NB4 (cell line): ENCODE measurements at regions not wholly inside any gene's neighbourhood (a gene's known extent, or its start where the extent isn't known, plus 50 kb on each side); places are given as distances from the start of the nearest gene placed in this dataset.

Experiments used
- MYC ChIP-seq: IDR thresholded peaks from 2 replicates; pipeline ENCODE4 v1.6.1; 2011; ENCODE audit warnings: low read depth, low read length
- POLR2A ChIP-seq: IDR thresholded peaks from 2 replicates; pipeline ENCODE4 v1.6.1; 2011; ENCODE audit warnings: mild to moderate bottlenecking; ENCODE audit not compliant: insufficient read length; ENCODE audit errors: extremely low read depth
- TF ChIP-seq, protein P1 (sequence below): IDR thresholded peaks from one replicate; pipeline ENCODE4 v1.5.1; 2012; ENCODE audit warnings: low read depth, low read length
- TF ChIP-seq, protein P2 (sequence below): IDR thresholded peaks from 2 replicates; pipeline ENCODE4 v1.6.1; 2011; ENCODE audit warnings: low read depth, low read length

DNA sequence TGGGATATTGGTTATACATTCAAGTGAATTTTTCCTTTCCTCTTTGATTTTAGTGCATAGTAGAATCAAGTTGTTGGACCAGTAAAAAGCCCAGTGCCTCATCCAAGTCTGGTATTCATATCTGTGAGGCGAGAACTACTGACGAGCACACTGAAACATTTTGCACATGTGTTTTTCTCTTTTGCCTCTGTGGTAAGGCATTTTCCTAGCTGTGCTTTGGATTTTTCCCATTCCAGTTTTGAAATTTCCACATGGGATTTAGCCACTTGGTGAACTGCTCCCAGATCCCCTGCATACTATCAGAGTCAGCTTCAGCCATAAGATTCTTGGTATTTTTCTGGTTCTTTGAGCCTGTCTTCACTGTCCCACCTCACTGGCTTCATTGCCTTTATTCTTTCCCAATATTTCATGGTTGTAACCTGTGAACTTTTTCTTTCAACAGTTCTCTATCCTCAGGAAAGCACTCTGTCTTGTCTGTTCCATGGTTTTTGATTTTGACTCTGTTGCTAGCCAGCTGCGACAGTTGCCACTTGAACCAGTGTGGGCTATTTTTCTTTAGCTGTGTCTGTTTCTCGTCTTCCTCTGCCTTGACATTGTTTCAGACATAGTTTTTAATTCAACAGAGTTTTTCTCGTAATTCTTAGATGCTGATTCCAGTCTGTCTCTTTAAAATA lies 239.0 kb downstream of the REEP3 start:
- TF ChIP-seq, protein P1, sequence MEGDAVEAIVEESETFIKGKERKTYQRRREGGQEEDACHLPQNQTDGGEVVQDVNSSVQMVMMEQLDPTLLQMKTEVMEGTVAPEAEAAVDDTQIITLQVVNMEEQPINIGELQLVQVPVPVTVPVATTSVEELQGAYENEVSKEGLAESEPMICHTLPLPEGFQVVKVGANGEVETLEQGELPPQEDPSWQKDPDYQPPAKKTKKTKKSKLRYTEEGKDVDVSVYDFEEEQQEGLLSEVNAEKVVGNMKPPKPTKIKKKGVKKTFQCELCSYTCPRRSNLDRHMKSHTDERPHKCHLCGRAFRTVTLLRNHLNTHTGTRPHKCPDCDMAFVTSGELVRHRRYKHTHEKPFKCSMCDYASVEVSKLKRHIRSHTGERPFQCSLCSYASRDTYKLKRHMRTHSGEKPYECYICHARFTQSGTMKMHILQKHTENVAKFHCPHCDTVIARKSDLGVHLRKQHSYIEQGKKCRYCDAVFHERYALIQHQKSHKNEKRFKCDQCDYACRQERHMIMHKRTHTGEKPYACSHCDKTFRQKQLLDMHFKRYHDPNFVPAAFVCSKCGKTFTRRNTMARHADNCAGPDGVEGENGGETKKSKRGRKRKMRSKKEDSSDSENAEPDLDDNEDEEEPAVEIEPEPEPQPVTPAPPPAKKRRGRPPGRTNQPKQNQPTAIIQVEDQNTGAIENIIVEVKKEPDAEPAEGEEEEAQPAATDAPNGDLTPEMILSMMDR: no peak
- TF ChIP-seq POLR2A: no peak
- TF ChIP-seq, protein P2, sequence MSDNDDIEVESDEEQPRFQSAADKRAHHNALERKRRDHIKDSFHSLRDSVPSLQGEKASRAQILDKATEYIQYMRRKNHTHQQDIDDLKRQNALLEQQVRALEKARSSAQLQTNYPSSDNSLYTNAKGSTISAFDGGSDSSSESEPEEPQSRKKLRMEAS: no peak
- no peak for TF ChIP-seq MYC
